Chondrocyte (in vitro differentiated cells): ENCODE measurements at regions not wholly inside any gene's neighbourhood (a gene's known extent, or its start where the extent isn't known, plus 50 kb on each side); places are given as distances from the start of the nearest gene placed in this dataset.

Experiments used
- DNase-seq: peaks from one replicate; pipeline ENCODE4 v3.0.0; 2021; ENCODE audit warnings: mixed read lengths, low spot score
- H3K27ac Mint-ChIP-seq: one replicate; pipeline ENCODE4 v1.8.0; 2021; ENCODE audit warnings: mild to moderate bottlenecking, moderate library complexity, mixed read lengths; ENCODE audit not compliant: unreplicated experiment
- H3K27me3 Mint-ChIP-seq: 2 replicates; pipeline ENCODE4 v1.8.0; 2021; ENCODE audit warnings: low read depth, mixed read lengths
- H3K36me3 Mint-ChIP-seq: 2 replicates; pipeline ENCODE4 v1.8.0; 2021; ENCODE audit warnings: low read depth, mixed read lengths
- H3K4me1 Mint-ChIP-seq: 2 replicates; pipeline ENCODE4 v1.8.0; 2021; ENCODE audit warnings: low read depth, mild to moderate bottlenecking, mixed read lengths
- H3K4me3 Mint-ChIP-seq: one replicate; pipeline ENCODE4 v1.8.0; 2021; ENCODE audit warnings: mild to moderate bottlenecking, moderate library complexity, mixed read lengths; ENCODE audit not compliant: unreplicated experiment
- H3K9me3 Mint-ChIP-seq: 2 replicates; pipeline ENCODE4 v1.8.0; 2021; ENCODE audit warnings: low read depth, mixed read lengths
- TF ChIP-seq, protein P1 (sequence below): fragments of 200-600 bp; sonication (generic); IDR thresholded peaks from 2 replicates; pipeline ENCODE4 v1.5.0; 2021; ENCODE audit warnings: antibody characterized with exemption, mild to moderate bottlenecking, moderate library complexity

- Mint-ChIP-seq H3K27me3 (no peaks in the 10 kb centered on the region), H3K27ac (no peak overlapping the region), H3K4me1 (no peaks in the 10 kb centered on the region), H3K9me3 (no peaks in the 10 kb centered on the region), H3K4me3 (no peak overlapping the region), H3K36me3 (no peaks in the 10 kb centered on the region)
- DNase-seq = no peak
- TF ChIP-seq, protein P1, sequence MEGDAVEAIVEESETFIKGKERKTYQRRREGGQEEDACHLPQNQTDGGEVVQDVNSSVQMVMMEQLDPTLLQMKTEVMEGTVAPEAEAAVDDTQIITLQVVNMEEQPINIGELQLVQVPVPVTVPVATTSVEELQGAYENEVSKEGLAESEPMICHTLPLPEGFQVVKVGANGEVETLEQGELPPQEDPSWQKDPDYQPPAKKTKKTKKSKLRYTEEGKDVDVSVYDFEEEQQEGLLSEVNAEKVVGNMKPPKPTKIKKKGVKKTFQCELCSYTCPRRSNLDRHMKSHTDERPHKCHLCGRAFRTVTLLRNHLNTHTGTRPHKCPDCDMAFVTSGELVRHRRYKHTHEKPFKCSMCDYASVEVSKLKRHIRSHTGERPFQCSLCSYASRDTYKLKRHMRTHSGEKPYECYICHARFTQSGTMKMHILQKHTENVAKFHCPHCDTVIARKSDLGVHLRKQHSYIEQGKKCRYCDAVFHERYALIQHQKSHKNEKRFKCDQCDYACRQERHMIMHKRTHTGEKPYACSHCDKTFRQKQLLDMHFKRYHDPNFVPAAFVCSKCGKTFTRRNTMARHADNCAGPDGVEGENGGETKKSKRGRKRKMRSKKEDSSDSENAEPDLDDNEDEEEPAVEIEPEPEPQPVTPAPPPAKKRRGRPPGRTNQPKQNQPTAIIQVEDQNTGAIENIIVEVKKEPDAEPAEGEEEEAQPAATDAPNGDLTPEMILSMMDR = no peak
Measured at GRCh38 chr7:19413443-19413965, 268.3 kb upstream of the FERD3L start.

DNA sequence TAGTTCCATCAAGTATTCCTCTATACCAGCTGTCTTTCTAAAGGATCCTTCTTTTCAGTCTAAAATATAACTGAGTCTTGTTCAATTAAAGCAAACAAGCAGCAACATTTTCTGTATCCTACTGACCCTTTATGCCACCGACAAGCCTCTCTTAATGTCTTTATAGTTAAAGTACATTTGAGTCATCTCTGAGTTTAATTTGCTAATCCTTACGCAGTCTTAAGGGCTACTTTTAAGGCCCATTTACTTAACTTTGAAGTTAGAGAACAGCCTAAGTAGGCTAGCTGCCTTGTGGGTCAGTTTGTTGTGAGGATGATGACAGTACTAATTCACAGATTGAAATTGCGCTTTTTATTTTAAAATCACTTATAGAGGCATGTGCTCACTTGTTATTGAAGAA, 265.5 kb upstream of the FERD3L start:
- H3K4me1 Mint-ChIP-seq = peaks cover 4% of the 10 kb centered on the region
- H3K27ac Mint-ChIP-seq = no peak overlapping the region
- H3K9me3 Mint-ChIP-seq = no peaks in the 10 kb centered on the region

DNA sequence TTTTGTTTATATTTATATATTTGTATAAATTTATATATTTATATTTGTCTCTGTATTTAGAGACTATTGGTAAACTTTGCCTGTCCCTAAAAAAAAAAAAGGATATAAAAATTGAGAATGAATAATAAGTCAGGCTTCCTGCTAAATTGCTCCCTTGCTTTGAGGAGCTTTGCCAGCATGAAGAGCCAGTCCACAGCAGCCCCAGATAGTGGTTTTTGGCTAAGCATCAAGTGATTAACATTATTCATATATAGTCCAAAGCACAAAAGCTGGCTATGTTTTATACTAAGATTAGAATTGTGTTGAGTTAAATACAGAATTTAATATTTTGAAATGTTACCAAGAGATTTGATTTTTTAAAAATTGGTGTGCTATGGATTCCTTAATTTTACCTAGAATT, 264.9 kb upstream of the FERD3L start:
- Mint-ChIP-seq H3K4me1 (peaks cover 10% of the 10 kb centered on the region), H3K4me3 (no peak overlapping the region), H3K27me3 (no peaks in the 10 kb centered on the region), H3K9me3 (no peaks in the 10 kb centered on the region), H3K36me3 (no peaks in the 10 kb centered on the region), H3K27ac (no peak overlapping the region)
- DNase-seq = no peak
- TF ChIP-seq, protein P1 = no peak

More for the DNA sequence above, 265.5 kb upstream of the FERD3L start:
- Mint-ChIP-seq H3K36me3 (no peaks in the 10 kb centered on the region), H3K4me3 (no peak overlapping the region), H3K27me3 (no peaks in the 10 kb centered on the region)
- DNase-seq = no peak
- TF ChIP-seq, protein P1 = no peak

DNA sequence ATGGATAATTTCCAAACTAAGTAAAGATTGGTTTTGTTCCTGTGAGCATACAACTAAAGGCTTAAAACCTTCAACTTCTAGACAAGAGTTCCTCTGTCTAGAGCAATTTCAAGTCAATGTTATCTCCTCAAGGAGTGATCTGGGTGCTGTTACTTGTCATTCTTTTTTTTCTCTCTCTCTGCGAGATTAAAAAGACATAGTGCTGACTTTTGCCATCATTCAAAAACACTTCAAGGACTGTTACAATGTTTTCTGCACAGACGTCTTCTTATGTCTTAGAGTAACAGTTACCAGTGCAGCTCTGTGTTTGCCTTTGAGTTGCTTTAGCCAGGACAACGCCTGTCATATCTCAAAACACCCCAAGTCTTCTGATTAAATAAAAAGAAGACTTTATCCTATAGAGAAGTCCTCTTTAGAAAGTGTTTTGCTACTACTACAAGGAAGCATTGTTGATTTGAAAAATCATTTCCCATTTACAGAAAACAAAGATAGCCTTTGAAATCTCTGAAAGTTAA, 263.5 kb upstream of the FERD3L start:
- Mint-ChIP-seq H3K27me3 (no peaks in the 10 kb centered on the region), H3K9me3 (no peaks in the 10 kb centered on the region), H3K4me1 (peaks cover 17% of the 10 kb centered on the region), H3K4me3 (no peak overlapping the region), H3K36me3 (no peaks in the 10 kb centered on the region), H3K27ac (no peak overlapping the region)
- TF ChIP-seq, protein P1 = no peak
- DNase-seq = no peak

DNA sequence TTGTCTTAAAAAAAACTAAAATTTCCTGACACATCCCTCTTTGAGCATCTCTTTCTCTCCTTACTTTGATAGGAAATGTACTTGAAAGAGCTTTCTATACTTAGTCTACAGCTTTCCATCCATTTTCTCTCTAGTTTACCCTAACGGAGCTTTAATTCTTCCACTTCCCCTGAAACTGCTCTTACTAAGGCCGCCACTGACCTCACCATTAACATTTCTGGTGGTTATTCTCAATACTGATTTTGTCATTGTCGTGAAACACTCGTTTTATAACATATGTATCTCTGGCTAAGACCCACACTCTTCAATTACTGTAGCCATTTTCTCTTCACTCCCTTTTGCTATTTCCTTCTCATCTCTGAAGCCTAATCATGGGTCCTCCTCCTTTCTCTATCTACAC, 262.0 kb upstream of the FERD3L start:
- no peaks in the 10 kb centered on the region for H3K36me3 Mint-ChIP-seq
- no peak overlapping the region for H3K4me3 Mint-ChIP-seq
- no peaks in the 10 kb centered on the region for H3K27me3 Mint-ChIP-seq

More for the DNA sequence above, 262.0 kb upstream of the FERD3L start:
- H3K9me3 Mint-ChIP-seq = no peaks in the 10 kb centered on the region
- DNase-seq = no peak
- H3K27ac Mint-ChIP-seq = no peak overlapping the region
- TF ChIP-seq, protein P1 = no peak
- peaks cover 17% of the 10 kb centered on the region for H3K4me1 Mint-ChIP-seq
